ENCODE measurements at regions not wholly inside any gene's neighbourhood (a gene's known extent, or its start where the extent isn't known, plus 50 kb on each side); places are given as distances from the start of the nearest gene placed in this dataset.

GRCh38 chr12:9337656-9338055 is 129.5 kb upstream of the PZP start:
- no peak for TF ChIP-seq CTCF (IDR thresholded peaks at IDR 0.05)
- no peak for TF ChIP-seq EP300 (IDR thresholded peaks at IDR 0.05)
